C4-2B (cell line): ENCODE measurements at regions not wholly inside any gene's neighbourhood (a gene's known extent, or its start where the extent isn't known, plus 50 kb on each side); places are given as distances from the start of the nearest gene placed in this dataset.

ENCODE experiments used
- CTCF ChIP-seq: fragments of 450-650 bp; conservative IDR thresholded peaks from 2 replicates; pipeline ENCODE4 v1.5.1; 2017; ENCODE audit warnings: mild to moderate bottlenecking
- ZFX ChIP-seq: fragments of 450-650 bp; IDR thresholded peaks from 2 replicates; pipeline ENCODE4 v1.6.1; 2017

GRCh38 chr2:128522829-128523228 lies 204.2 kb upstream of the HS6ST1 start:
- no peak for TF ChIP-seq CTCF
- TF ChIP-seq ZFX, result no peak
